AG10803 (cell line): ENCODE measurements at regions not wholly inside any gene's neighbourhood (a gene's known extent, or its start where the extent isn't known, plus 50 kb on each side); places are given as distances from the start of the nearest gene placed in this dataset.

Experiments
- DNase-seq: peaks from one replicate; pipeline ENCODE4 v3.0.0; 2010; ENCODE audit warnings: low read depth
- H3K4me3 ChIP-seq: 2 replicates; pipeline ENCODE4 v1.5.1; 2011; ENCODE audit warnings: mild to moderate bottlenecking, low read length, control low read depth
- CTCF ChIP-seq: conservative IDR thresholded peaks from 2 replicates; pipeline ENCODE4 v1.5.1; 2011; ENCODE audit warnings: mild to moderate bottlenecking, low read length, control low read depth, inconsistent platforms

- no peak overlapping the region for H3K4me3 ChIP-seq
- no peak for TF ChIP-seq CTCF
- DNase-seq: peak; percentile 18
Measured at GRCh38 chr15:85312486-85312885, 67.9 kb upstream of the AKAP13 start.

- H3K4me3 ChIP-seq: no peak overlapping the region
- DNase-seq: peak; percentile 62
- TF ChIP-seq CTCF: peak; percentile 49
Measured at GRCh38 chr15:85312929-85313331, 67.5 kb upstream of the AKAP13 start.

- no peak for DNase-seq
- TF ChIP-seq CTCF: no peak
- no peak overlapping the region for H3K4me3 ChIP-seq
Measured at GRCh38 chr15:85313339-85313738, 67.1 kb upstream of the AKAP13 start.

- TF ChIP-seq CTCF: no peak
- H3K4me3 ChIP-seq: no peak overlapping the region
- DNase-seq: peak; percentile 62
Measured at GRCh38 chr15:85314146-85314545, 66.3 kb upstream of the AKAP13 start.

- no peak for TF ChIP-seq CTCF
- DNase-seq: peak; percentile 31
- H3K4me3 ChIP-seq: no peak overlapping the region
Measured at GRCh38 chr15:85314633-85315032, 65.8 kb upstream of the AKAP13 start.

- no peak for TF ChIP-seq CTCF
- no peak overlapping the region for H3K4me3 ChIP-seq
- DNase-seq: peak; percentile 46
Measured at GRCh38 chr15:85316244-85316934, 64.0 kb upstream of the AKAP13 start.

GRCh38 chr15:85318048-85318731 lies 62.2 kb upstream of the AKAP13 start:
- peak; percentile 92 for DNase-seq
- no peak overlapping the region for H3K4me3 ChIP-seq
- peak; percentile 32; the same call in 1 of the 2 replicates for TF ChIP-seq CTCF
